GM18502 (cell line): ENCODE measurements at regions not wholly inside any gene's neighbourhood (a gene's known extent, or its start where the extent isn't known, plus 50 kb on each side); places are given as distances from the start of the nearest gene placed in this dataset.

ENCODE experiments used
- ATAC-seq: cut with Tn5 transposase; IDR thresholded peaks from one replicate; pipeline ENCODE4 v1.9.1; 2021; ENCODE audit warnings: mild to moderate bottlenecking; ENCODE audit not compliant: unreplicated experiment, poor library complexity

GRCh38 chr19:30165228-30165813 is 206.9 kb upstream of the ZNF536 start:
- ATAC-seq = no peak

- no peak for ATAC-seq
Observed at GRCh38 chr19:30167206-30167868, 204.8 kb upstream of the ZNF536 start.

GRCh38 chr19:30167976-30168635 is 204.1 kb upstream of the ZNF536 start:
- no peak for ATAC-seq

GRCh38 chr19:30168760-30169159 is 203.4 kb upstream of the ZNF536 start:
- no peak for ATAC-seq

GRCh38 chr19:30169196-30169900 is 202.8 kb upstream of the ZNF536 start:
- ATAC-seq = no peak

GRCh38 chr19:30170081-30170480 is 202.1 kb upstream of the ZNF536 start:
- ATAC-seq = no peak

- no peak for ATAC-seq
Observed at GRCh38 chr19:30170495-30171137, 201.6 kb upstream of the ZNF536 start.

- ATAC-seq = no peak
Observed at GRCh38 chr19:30171138-30171635, 201.0 kb upstream of the ZNF536 start.

- ATAC-seq = no peak
Observed at GRCh38 chr19:30171795-30172612, 200.2 kb upstream of the ZNF536 start.

- ATAC-seq = no peak
Observed at GRCh38 chr19:30172613-30173242, 199.5 kb upstream of the ZNF536 start.

- no peak for ATAC-seq
Observed at GRCh38 chr19:30173593-30174356, 198.4 kb upstream of the ZNF536 start.

- no peak for ATAC-seq
Observed at GRCh38 chr19:30174357-30174645, 197.9 kb upstream of the ZNF536 start.

- no peak for ATAC-seq
Observed at GRCh38 chr19:30174791-30175190, 197.4 kb upstream of the ZNF536 start.

- no peak for ATAC-seq
Observed at GRCh38 chr19:30175987-30176386, 196.2 kb upstream of the ZNF536 start.

- ATAC-seq = no peak
Observed at GRCh38 chr19:30178721-30179402, 193.3 kb upstream of the ZNF536 start.

GRCh38 chr19:30180691-30181090 is 191.5 kb upstream of the ZNF536 start:
- ATAC-seq = no peak

GRCh38 chr19:30183807-30184490 is 188.2 kb upstream of the ZNF536 start:
- no peak for ATAC-seq
